MCF 10A (cell line): ENCODE measurements at regions not wholly inside any gene's neighbourhood (a gene's known extent, or its start where the extent isn't known, plus 50 kb on each side); places are given as distances from the start of the nearest gene placed in this dataset.

Experiments
- BruUV-seq: library from RNA; stranded (reverse); fragments of 400-500 nt; replicated peaks from 2 replicates; lab custom pipeline; 2021; lab: Mats Ljungman, UMichigan
- CTCF ChIA-PET: fragments of 300-600 bp; sonication (Branson Sonifier 250); formaldehyde crosslinking; extraction: SDS; loops from one replicate; lab custom pipeline; 2021; ENCODE audit warnings: antibody characterized with exemption, inconsistent platforms; lab: Yijun Ruan, JAX
- POLR2A ChIA-PET: fragments of 300-600, 350-650 bp; sonication (Branson Sonifier 250); formaldehyde crosslinking; extraction: SDS; loops from one replicate; lab custom pipeline; 2020; ENCODE audit warnings: antibody characterized with exemption, inconsistent platforms; lab: Yijun Ruan, JAX
- DNase-seq: peaks from one replicate; pipeline ENCODE4 v3.0.0-alpha.2; 2018; ENCODE audit not compliant: unreplicated experiment
- H3K27ac Mint-ChIP-seq: one replicate; pipeline ENCODE4 v1.8.0; 2022; ENCODE audit warnings: mild to moderate bottlenecking, low read depth, mixed read lengths; ENCODE audit not compliant: unreplicated experiment
- H3K27me3 Mint-ChIP-seq: one replicate; pipeline ENCODE4 v1.8.0; 2022; ENCODE audit warnings: mixed read lengths; ENCODE audit not compliant: insufficient read depth, unreplicated experiment
- H3K36me3 Mint-ChIP-seq: one replicate; pipeline ENCODE4 v1.8.0; 2022; ENCODE audit warnings: mild to moderate bottlenecking, moderate library complexity, mixed read lengths; ENCODE audit not compliant: insufficient read depth, unreplicated experiment
- H3K4me1 Mint-ChIP-seq: one replicate; pipeline ENCODE4 v1.8.0; 2022; ENCODE audit warnings: mixed read lengths; ENCODE audit not compliant: insufficient read depth, unreplicated experiment
- H3K4me3 Mint-ChIP-seq: one replicate; pipeline ENCODE4 v1.8.0; 2022; ENCODE audit warnings: mild to moderate bottlenecking, moderate library complexity, mixed read lengths; ENCODE audit not compliant: unreplicated experiment
- H3K9me3 Mint-ChIP-seq: one replicate; pipeline ENCODE4 v1.8.0; 2022; ENCODE audit warnings: mixed read lengths; ENCODE audit not compliant: unreplicated experiment
- intact Hi-C: fragments of 100-400 bp; cut with micrococcal nuclease; formaldehyde crosslinking; loops from 2 replicates; pipeline ENCODE4 v1.14.1; 2022
- TF ChIP-seq, protein P1 (sequence below): fragments of 200-600 bp; IDR thresholded peaks from one replicate; pipeline ENCODE4 v1.8.0; 2022; ENCODE audit warnings: antibody characterized with exemption, mild to moderate bottlenecking; ENCODE audit not compliant: unreplicated experiment

DNA sequence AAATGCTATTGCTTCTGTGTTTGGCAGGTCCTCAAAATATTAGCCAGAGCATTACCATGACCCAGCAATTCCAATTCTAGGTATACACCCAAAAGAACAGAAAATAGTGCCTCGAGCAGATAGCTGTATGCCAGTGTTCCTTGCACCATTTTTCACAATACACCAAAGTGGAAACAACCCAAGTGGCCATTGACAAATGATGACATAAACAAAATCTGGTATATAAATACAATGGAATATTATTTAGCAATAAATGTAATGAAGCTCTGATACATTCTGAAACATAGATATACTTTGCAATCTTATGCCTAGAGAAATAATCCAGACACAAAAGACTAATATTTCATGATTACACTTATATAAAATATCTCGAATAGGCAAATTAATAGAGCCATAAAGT, 451.8 kb upstream of the PCDH7 start:
- Mint-ChIP-seq H3K36me3 (no peaks in the 10 kb centered on the region), H3K4me3 (no peak overlapping the region), H3K4me1 (peaks cover 11% of the 10 kb centered on the region), H3K27ac (no peak overlapping the region), H3K27me3 (no peaks in the 10 kb centered on the region), H3K9me3 (peaks cover 10% of the 10 kb centered on the region)
- POLR2A ChIA-PET: no interaction called here
- BruUV-seq: no TSS peak
- CTCF ChIA-PET: interaction anchor here (0.7 kb wide), 1 partner anchor 116 kb away, joined by 3 read pairs; no protein-coding TSS in a partner anchor
- TF ChIP-seq, protein P1, sequence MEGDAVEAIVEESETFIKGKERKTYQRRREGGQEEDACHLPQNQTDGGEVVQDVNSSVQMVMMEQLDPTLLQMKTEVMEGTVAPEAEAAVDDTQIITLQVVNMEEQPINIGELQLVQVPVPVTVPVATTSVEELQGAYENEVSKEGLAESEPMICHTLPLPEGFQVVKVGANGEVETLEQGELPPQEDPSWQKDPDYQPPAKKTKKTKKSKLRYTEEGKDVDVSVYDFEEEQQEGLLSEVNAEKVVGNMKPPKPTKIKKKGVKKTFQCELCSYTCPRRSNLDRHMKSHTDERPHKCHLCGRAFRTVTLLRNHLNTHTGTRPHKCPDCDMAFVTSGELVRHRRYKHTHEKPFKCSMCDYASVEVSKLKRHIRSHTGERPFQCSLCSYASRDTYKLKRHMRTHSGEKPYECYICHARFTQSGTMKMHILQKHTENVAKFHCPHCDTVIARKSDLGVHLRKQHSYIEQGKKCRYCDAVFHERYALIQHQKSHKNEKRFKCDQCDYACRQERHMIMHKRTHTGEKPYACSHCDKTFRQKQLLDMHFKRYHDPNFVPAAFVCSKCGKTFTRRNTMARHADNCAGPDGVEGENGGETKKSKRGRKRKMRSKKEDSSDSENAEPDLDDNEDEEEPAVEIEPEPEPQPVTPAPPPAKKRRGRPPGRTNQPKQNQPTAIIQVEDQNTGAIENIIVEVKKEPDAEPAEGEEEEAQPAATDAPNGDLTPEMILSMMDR: no peak
- intact Hi-C loops: no loop called here
- DNase-seq: no peak

DNA sequence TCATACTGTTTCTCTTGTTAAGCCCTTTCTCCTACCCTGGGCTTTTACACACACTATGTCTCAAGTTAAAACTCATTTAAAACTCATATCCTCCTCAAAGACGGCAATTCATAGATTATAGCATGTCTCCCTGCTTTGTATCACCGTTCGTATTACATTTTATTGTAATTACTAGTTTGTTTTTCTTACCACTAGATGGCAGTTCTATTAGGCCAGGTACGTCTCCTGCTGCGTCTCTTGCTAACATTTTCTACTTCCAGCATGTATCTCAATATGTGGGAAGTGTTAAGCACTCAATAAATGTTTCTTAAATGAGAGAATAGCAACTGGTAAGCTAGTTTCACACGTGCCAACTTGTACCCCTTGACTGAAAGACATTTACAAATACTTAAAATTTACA, 450.3 kb upstream of the PCDH7 start:
- POLR2A ChIA-PET: no interaction called here
- H3K9me3 Mint-ChIP-seq: peaks cover 10% of the 10 kb centered on the region
- H3K27ac Mint-ChIP-seq: no peak overlapping the region
- no TSS peak for BruUV-seq
- peaks cover 8% of the 10 kb centered on the region for H3K4me1 Mint-ChIP-seq
- intact Hi-C loops: no loop called here
- CTCF ChIA-PET: interaction anchor here (0.7 kb wide), 1 partner anchor 20 kb away, joined by 3 read pairs; no protein-coding TSS in a partner anchor
- no peak for DNase-seq
- no peaks in the 10 kb centered on the region for H3K27me3 Mint-ChIP-seq
- H3K36me3 Mint-ChIP-seq: no peaks in the 10 kb centered on the region
- H3K4me3 Mint-ChIP-seq: no peak overlapping the region
- TF ChIP-seq, protein P1: peak; percentile 14

DNA sequence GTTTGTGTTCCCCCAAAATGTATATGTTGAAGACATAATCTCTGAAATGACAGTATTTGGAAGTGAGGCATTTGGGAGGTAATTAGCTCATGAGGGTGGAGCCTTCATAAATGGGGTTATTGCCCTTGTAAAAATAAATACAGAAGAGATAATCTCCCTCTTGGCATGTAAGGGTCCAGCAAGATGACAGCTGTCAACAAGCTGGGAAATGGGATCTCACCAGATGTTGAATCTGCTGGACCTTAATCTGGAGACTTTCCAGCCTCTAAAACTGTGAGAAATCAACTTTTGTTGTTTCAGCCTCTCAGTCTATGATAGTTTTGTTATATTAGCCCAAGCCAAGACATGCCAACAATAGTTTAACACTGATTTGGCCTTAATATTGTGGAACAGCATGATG, 438.2 kb upstream of the PCDH7 start:
- TF ChIP-seq, protein P1: no peak

DNA sequence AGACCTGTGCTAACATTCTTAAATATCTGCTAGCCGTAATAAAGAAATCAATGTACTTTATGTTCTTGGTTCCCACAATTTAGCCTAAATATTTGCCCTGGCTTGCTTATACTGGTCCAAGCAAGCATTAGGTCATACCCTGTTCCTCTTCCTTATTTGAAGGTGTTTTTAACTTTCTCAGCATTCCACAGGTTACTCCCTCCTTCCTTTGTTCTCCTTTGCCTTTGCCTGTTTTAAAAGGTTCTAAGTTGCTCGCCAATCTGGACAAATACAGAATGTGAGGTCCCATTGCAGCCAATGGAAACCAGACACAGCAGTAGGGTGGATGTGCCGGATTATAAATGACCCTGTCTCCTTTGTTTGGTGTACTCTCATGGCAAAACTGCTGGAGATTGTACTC, 436.8 kb upstream of the PCDH7 start:
- intact Hi-C loops: no loop called here
- CTCF ChIA-PET: no interaction called here

More for the DNA sequence above, 438.2 kb upstream of the PCDH7 start:
- Mint-ChIP-seq H3K9me3 (peaks cover 8% of the 10 kb centered on the region), H3K27me3 (no peaks in the 10 kb centered on the region), H3K36me3 (no peaks in the 10 kb centered on the region), H3K4me3 (no peak overlapping the region), H3K27ac (no peak overlapping the region), H3K4me1 (peaks cover 18% of the 10 kb centered on the region)
- no TSS peak for BruUV-seq
- ChIA-PET POLR2A (interaction anchor here (0.7 kb wide), 1 partner anchor 167 kb away, joined by 3 read pairs; no protein-coding TSS in a partner anchor), CTCF (no interaction called here)
- DNase-seq: no peak
- intact Hi-C loops: no loop called here

More for the DNA sequence above, 436.8 kb upstream of the PCDH7 start:
- no peak overlapping the region for H3K4me3 Mint-ChIP-seq
- H3K36me3 Mint-ChIP-seq: no peaks in the 10 kb centered on the region
- TF ChIP-seq, protein P1: no peak
- no TSS peak for BruUV-seq
- H3K9me3 Mint-ChIP-seq: peaks cover 11% of the 10 kb centered on the region
- H3K27ac Mint-ChIP-seq: no peak overlapping the region
- POLR2A ChIA-PET: no interaction called here
- DNase-seq: no peak
- no peaks in the 10 kb centered on the region for H3K27me3 Mint-ChIP-seq
- peaks cover 18% of the 10 kb centered on the region for H3K4me1 Mint-ChIP-seq
